HCT116 (cell line): ENCODE measurements at regions not wholly inside any gene's neighbourhood (a gene's known extent, or its start where the extent isn't known, plus 50 kb on each side); places are given as distances from the start of the nearest gene placed in this dataset.

Experiments
- ATAC-seq: fragments of 200-7000 bp; cut with Tn5 transposase; 2 replicates; pipeline ENCODE4 v1.9.1; 2020; ENCODE audit warnings: mild to moderate bottlenecking, moderate library complexity
- BruUV-seq: library from RNA; stranded (reverse); fragments of 400-500 nt; replicated peaks from 2 replicates; lab custom pipeline; 2021; lab: Mats Ljungman, UMichigan
- CTCF ChIA-PET: fragments of 300-600 bp; sonication (Branson Sonifier 250); formaldehyde crosslinking; loops from one replicate; lab custom pipeline; 2021; ENCODE audit warnings: antibody characterized with exemption; lab: Charles Lee
- POLR2A ChIA-PET: fragments of 300-600, 350-600 bp; sonication (Branson Sonifier 250); formaldehyde crosslinking; loops from one replicate; lab custom pipeline; 2021; ENCODE audit warnings: antibody characterized with exemption; lab: Charles Lee
- RAD21 ChIA-PET, 2 experiments: fragments of 300-600 bp; sonication (Branson Sonifier 250); formaldehyde crosslinking; loops; one replicate each; lab custom pipeline; 2023; ENCODE audit warnings: low total read pairs in 2 of 2; ENCODE audit not compliant: uncharacterized antibody in 2 of 2, unreplicated experiment in 2 of 2, low non-redundant PET in 1 of 2; lab: Charles Lee
- DNase-seq: peaks from one replicate; pipeline ENCODE4 v3.0.0-alpha.2; 2010; ENCODE audit warnings: low read depth, low spot score
- H2AFZ ChIP-seq: fragments of 200-600 bp; shearing (Covaris generic), sonication (generic); 2 replicates; pipeline ENCODE4 v1.6.1; 2017; ENCODE audit warnings: low read depth, mixed run types, mixed read lengths, antibody characterized with exemption, low read length; ENCODE audit not compliant: poor library complexity, severe bottlenecking
- H3K27ac ChIP-seq: 2 replicates; pipeline ENCODE4 v1.5.1; 2012; ENCODE audit warnings: low read depth, low read length
- H3K27me3 ChIP-seq: fragments of 200-600 bp; sonication (generic); 2 replicates; pipeline ENCODE4 v1.6.1; 2016; ENCODE audit warnings: mixed run types, low read length, mixed read lengths; ENCODE audit not compliant: insufficient read depth
- H3K36me3 ChIP-seq, 2 experiments: fragments of 200-500 bp in 1 of 2; fragments of 200-600 bp in 1 of 2; sonication (Bioruptor generic) in 1 of 2; sonication (generic) in 1 of 2; 2 replicates each; pipeline versions ENCODE4 v1.5.1 to v1.6.1; 2014 to 2016; ENCODE audit warnings: low read length in 2 of 2, inconsistent platforms in 1 of 2, mixed read lengths in 1 of 2, mixed run types in 1 of 2; ENCODE audit not compliant: insufficient read depth in 2 of 2, control insufficient read depth in 1 of 2
- H3K4me1 ChIP-seq, 2 experiments: fragments of 200-600 bp in 1 of 2; sonication (generic) in 1 of 2; 2 replicates each; pipeline versions ENCODE4 v1.5.1 to v1.6.1; 2012 to 2017; ENCODE audit warnings: low read length in 2 of 2, inconsistent platforms in 1 of 2, mild to moderate bottlenecking in 1 of 2, mixed read lengths in 1 of 2, mixed run types in 1 of 2, moderate library complexity in 1 of 2; ENCODE audit not compliant: insufficient read depth in 2 of 2, control insufficient read depth in 1 of 2
- H3K4me2 ChIP-seq: fragments of 200-600 bp; sonication (generic); 2 replicates; pipeline ENCODE4 v1.6.1; 2017; ENCODE audit warnings: mixed run types, low read length, mixed read lengths
- H3K4me3 ChIP-seq, 2 experiments: fragments of 200-600 bp in 1 of 2; sonication (generic) in 1 of 2; replicated peaks in 1 of 2; 2 replicates each; pipeline ENCODE4 v1.5.1; 2011 to 2016; ENCODE audit warnings: low read length in 2 of 2, control low read depth in 1 of 2, low read depth in 1 of 2, mild to moderate bottlenecking in 1 of 2, mixed read lengths in 1 of 2, mixed run types in 1 of 2
- H3K79me2 ChIP-seq: fragments of 200-600 bp; sonication (generic); 2 replicates; pipeline ENCODE4 v1.6.1; 2017; ENCODE audit warnings: mild to moderate bottlenecking, mixed run types, low read length, moderate library complexity, mixed read lengths; ENCODE audit not compliant: insufficient read depth
- H3K9ac ChIP-seq: fragments of 200-600 bp; sonication (generic); 2 replicates; pipeline ENCODE4 v1.6.1; 2016; ENCODE audit warnings: low read length, mixed read lengths
- H3K9me2 ChIP-seq: fragments of 200-600 bp; sonication (generic), shearing (Covaris generic); 2 replicates; pipeline ENCODE4 v1.6.1; 2017; ENCODE audit warnings: mixed run types, mild to moderate bottlenecking, moderate library complexity; ENCODE audit not compliant: insufficient read depth
- H3K9me3 ChIP-seq, 2 experiments: fragments of 200-500 bp in 1 of 2; fragments of 200-600 bp in 1 of 2; sonication (Bioruptor generic) in 1 of 2; sonication (generic) in 1 of 2; 2 replicates each; pipeline ENCODE4 v1.6.1; 2014 to 2017; ENCODE audit warnings: low read length in 2 of 2, mixed read lengths in 2 of 2, inconsistent platforms in 1 of 2, low read depth in 1 of 2, mild to moderate bottlenecking in 1 of 2, mixed run types in 1 of 2, moderate library complexity in 1 of 2; ENCODE audit not compliant: control insufficient read depth in 1 of 2, insufficient read depth in 1 of 2
- H4K20me1 ChIP-seq: fragments of 200-600 bp; sonication (generic), shearing (Covaris generic); 2 replicates; pipeline ENCODE4 v1.6.1; 2017; ENCODE audit warnings: mixed run types, mild to moderate bottlenecking, moderate library complexity; ENCODE audit not compliant: insufficient read depth
- ATF3 ChIP-seq: IDR thresholded peaks from 2 replicates; pipeline ENCODE4 v1.6.1; 2012
- CBX3 ChIP-seq: IDR thresholded peaks from 2 replicates; pipeline ENCODE4 v1.6.1; 2012; ENCODE audit warnings: low read depth
- EGR1 ChIP-seq: IDR thresholded peaks from 2 replicates; pipeline ENCODE4 v1.6.1; 2012; ENCODE audit warnings: low read depth
- EZH2 ChIP-seq: fragments of 200-600 bp; sonication (generic); IDR thresholded peaks from 2 replicates; pipeline ENCODE4 v1.6.1; 2017; ENCODE audit warnings: antibody characterized with exemption, mixed run types
- EZH2phosphoT487 ChIP-seq: fragments of 200-600 bp; IDR thresholded peaks from 2 replicates; pipeline ENCODE4 v1.6.1; 2018; ENCODE audit warnings: antibody characterized with exemption, borderline replicate concordance
- JUND ChIP-seq: IDR thresholded peaks from 2 replicates; pipeline ENCODE4 v1.6.1; 2012
- MAX ChIP-seq: IDR thresholded peaks from 2 replicates; pipeline ENCODE4 v1.6.1; 2012
- POLR2A ChIP-seq: IDR thresholded peaks from 2 replicates; pipeline ENCODE4 v1.7.0; 2011; ENCODE audit warnings: borderline replicate concordance; ENCODE audit not compliant: insufficient read depth, insufficient read length; ENCODE audit errors: extremely low read depth
- SRF ChIP-seq: IDR thresholded peaks from 2 replicates; pipeline ENCODE4 v1.6.1; 2012; ENCODE audit warnings: low read depth
- YY1 ChIP-seq: IDR thresholded peaks from 2 replicates; pipeline ENCODE4 v1.6.1; 2011; ENCODE audit warnings: low read length, low read depth, moderate library complexity, mild to moderate bottlenecking; ENCODE audit not compliant: insufficient replicate concordance; ENCODE audit errors: extremely low read depth
- ZFX ChIP-seq: fragments of 450-650 bp; IDR thresholded peaks from 2 replicates; pipeline ENCODE4 v1.6.1; 2017
- ZNF274 ChIP-seq: fragments of 200-500 bp; sonication (Bioruptor generic); IDR thresholded peaks from 2 replicates; pipeline ENCODE4 v1.6.1; 2014; ENCODE audit warnings: mild to moderate bottlenecking, low read depth, low read length, inconsistent platforms
- intact Hi-C: fragments of 100-400 bp; cut with micrococcal nuclease; formaldehyde crosslinking; loops from 2 replicates; pipeline ENCODE4 v1.10.0; 2022
- TF ChIP-seq, protein P1 (sequence below), 3 experiments: fragments of 200-600 bp in 1 of 3; sonication (generic) in 1 of 3; IDR thresholded peaks in 2 of 3; conservative IDR thresholded peaks in 1 of 3; 2 replicates each; pipeline ENCODE4 v1.5.1; 2012 to 2017; ENCODE audit warnings: low read depth in 2 of 3, low read length in 2 of 3, antibody characterized with exemption in 1 of 3, borderline replicate concordance in 1 of 3, control low read depth in 1 of 3, mild to moderate bottlenecking in 1 of 3, mixed read lengths in 1 of 3, mixed run types in 1 of 3, moderate library complexity in 1 of 3; ENCODE audit not compliant: insufficient read depth in 1 of 3
- TF ChIP-seq, protein P2 (sequence below): IDR thresholded peaks from 2 replicates; pipeline ENCODE4 v1.6.1; 2012; ENCODE audit warnings: low read depth

GRCh38 chr12:14072987-14073386 lies 91.6 kb upstream of the GRIN2B start:
- H3K9me2 ChIP-seq: no peaks in the 10 kb centered on the region
- ChIA-PET RAD21 (no interaction called here), POLR2A (no interaction called here), CTCF (no interaction called here)
- H3K4me1 ChIP-seq: no peaks in the 10 kb centered on the region
- H3K36me3 ChIP-seq: no peaks in the 10 kb centered on the region
- no TSS peak for BruUV-seq
- H3K4me3 ChIP-seq: no peak overlapping the region
- no peaks in the 10 kb centered on the region for H3K9me3 ChIP-seq
- H3K4me2 ChIP-seq: no peak overlapping the region
- no peak for DNase-seq
- no peak overlapping the region for H3K27ac ChIP-seq
- no peaks in the 10 kb centered on the region for H4K20me1 ChIP-seq
- TF ChIP-seq EGR1 (no peak), ZFX (no peak), YY1 (no peak), EZH2 (no peak), EZH2phosphoT487 (no peak), SRF (no peak), ATF3 (no peak), JUND (no peak), POLR2A (no peak), MAX (no peak), CBX3 (no peak), ZNF274 (no peak)
- TF ChIP-seq, protein P1, sequence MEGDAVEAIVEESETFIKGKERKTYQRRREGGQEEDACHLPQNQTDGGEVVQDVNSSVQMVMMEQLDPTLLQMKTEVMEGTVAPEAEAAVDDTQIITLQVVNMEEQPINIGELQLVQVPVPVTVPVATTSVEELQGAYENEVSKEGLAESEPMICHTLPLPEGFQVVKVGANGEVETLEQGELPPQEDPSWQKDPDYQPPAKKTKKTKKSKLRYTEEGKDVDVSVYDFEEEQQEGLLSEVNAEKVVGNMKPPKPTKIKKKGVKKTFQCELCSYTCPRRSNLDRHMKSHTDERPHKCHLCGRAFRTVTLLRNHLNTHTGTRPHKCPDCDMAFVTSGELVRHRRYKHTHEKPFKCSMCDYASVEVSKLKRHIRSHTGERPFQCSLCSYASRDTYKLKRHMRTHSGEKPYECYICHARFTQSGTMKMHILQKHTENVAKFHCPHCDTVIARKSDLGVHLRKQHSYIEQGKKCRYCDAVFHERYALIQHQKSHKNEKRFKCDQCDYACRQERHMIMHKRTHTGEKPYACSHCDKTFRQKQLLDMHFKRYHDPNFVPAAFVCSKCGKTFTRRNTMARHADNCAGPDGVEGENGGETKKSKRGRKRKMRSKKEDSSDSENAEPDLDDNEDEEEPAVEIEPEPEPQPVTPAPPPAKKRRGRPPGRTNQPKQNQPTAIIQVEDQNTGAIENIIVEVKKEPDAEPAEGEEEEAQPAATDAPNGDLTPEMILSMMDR (IDR thresholded peaks at IDR 0.05 in 2 of 3, conservative IDR thresholded peaks at IDR 0.05 in 1 of 3; ENCODE audit: borderline replicate concordance in 1 of 3, insufficient read depth in 1 of 3, low read depth in 2 of 3, low read length in 2 of 3): no peak
- TF ChIP-seq, protein P2, sequence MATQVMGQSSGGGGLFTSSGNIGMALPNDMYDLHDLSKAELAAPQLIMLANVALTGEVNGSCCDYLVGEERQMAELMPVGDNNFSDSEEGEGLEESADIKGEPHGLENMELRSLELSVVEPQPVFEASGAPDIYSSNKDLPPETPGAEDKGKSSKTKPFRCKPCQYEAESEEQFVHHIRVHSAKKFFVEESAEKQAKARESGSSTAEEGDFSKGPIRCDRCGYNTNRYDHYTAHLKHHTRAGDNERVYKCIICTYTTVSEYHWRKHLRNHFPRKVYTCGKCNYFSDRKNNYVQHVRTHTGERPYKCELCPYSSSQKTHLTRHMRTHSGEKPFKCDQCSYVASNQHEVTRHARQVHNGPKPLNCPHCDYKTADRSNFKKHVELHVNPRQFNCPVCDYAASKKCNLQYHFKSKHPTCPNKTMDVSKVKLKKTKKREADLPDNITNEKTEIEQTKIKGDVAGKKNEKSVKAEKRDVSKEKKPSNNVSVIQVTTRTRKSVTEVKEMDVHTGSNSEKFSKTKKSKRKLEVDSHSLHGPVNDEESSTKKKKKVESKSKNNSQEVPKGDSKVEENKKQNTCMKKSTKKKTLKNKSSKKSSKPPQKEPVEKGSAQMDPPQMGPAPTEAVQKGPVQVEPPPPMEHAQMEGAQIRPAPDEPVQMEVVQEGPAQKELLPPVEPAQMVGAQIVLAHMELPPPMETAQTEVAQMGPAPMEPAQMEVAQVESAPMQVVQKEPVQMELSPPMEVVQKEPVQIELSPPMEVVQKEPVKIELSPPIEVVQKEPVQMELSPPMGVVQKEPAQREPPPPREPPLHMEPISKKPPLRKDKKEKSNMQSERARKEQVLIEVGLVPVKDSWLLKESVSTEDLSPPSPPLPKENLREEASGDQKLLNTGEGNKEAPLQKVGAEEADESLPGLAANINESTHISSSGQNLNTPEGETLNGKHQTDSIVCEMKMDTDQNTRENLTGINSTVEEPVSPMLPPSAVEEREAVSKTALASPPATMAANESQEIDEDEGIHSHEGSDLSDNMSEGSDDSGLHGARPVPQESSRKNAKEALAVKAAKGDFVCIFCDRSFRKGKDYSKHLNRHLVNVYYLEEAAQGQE: no peak
- intact Hi-C loops: no loop called here
- no peaks in the 10 kb centered on the region for H3K27me3 ChIP-seq
- no peak for ATAC-seq
- H2AFZ ChIP-seq: no peak overlapping the region
- H3K79me2 ChIP-seq: no peaks in the 10 kb centered on the region
- H3K9ac ChIP-seq: no peak overlapping the region
